ENCODE measurements at regions not wholly inside any gene's neighbourhood (a gene's known extent, or its start where the extent isn't known, plus 50 kb on each side); places are given as distances from the start of the nearest gene placed in this dataset.

DNA sequence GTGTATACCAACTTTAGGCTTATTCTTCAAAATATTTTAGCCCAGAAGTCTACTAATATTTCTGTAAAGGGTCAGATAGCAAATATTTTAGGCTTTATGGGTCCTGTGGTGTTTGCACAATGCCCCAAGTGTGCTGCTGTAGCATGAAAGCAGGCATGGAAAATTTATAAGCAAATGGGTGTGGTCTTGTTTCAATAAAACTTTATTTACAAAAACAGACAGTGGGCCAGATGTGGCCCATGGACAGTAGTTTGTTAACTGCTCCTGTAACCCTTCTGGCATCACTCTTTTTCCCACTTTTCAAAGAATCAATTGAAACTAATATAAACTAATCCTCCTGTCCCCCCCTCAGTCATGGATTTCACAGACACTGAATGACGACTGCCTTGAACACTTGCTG, 410.7 kb downstream of the SHISA9 start:
- H3K9me3 ChIP-seq (ENCODE audit: control insufficient read depth in 4 of 4, low read length in 3 of 4): no peaks in the 10 kb centered on the region
- H3K9ac ChIP-seq (ENCODE audit: low read depth in 1 of 2, low read length in 2 of 2): no peak overlapping the region
- H3K36me3 ChIP-seq (ENCODE audit: control insufficient read depth in 4 of 4, insufficient read depth in 3 of 4, low read depth in 1 of 4, low read length in 3 of 4): peaks cover 0 to 3% (median 0%) of the 10 kb centered on the region in 4 donors
- H3K27me3 ChIP-seq (ENCODE audit: control insufficient read depth in 4 of 4, insufficient read depth in 4 of 4, low read length in 3 of 4): no peaks in the 10 kb centered on the region
- no peak overlapping the region for H3K27ac ChIP-seq (ENCODE audit: low read depth in 1 of 2, low read length in 2 of 2)
- DNase-seq (ENCODE audit: low spot score): no peak
- H3K4me1 ChIP-seq (ENCODE audit: control insufficient read depth in 4 of 4, insufficient read depth in 4 of 4, low read length in 3 of 4): no peaks in the 10 kb centered on the region
- WGBS: 97% methylated on average over 1 of the region's 1 CpG
- no peak overlapping the region for H3K4me3 ChIP-seq (ENCODE audit: low read depth in 1 of 3, low read length in 3 of 3)
- TF ChIP-seq RXRA (IDR thresholded peaks at IDR 0.05): no peak
- TF ChIP-seq EGR1 (IDR thresholded peaks at IDR 0.05; ENCODE audit: low read depth in 2 of 2): no peak
- TF ChIP-seq, protein P1, sequence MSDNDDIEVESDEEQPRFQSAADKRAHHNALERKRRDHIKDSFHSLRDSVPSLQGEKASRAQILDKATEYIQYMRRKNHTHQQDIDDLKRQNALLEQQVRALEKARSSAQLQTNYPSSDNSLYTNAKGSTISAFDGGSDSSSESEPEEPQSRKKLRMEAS (IDR thresholded peaks at IDR 0.05): no peak
- TF ChIP-seq, protein P2, sequence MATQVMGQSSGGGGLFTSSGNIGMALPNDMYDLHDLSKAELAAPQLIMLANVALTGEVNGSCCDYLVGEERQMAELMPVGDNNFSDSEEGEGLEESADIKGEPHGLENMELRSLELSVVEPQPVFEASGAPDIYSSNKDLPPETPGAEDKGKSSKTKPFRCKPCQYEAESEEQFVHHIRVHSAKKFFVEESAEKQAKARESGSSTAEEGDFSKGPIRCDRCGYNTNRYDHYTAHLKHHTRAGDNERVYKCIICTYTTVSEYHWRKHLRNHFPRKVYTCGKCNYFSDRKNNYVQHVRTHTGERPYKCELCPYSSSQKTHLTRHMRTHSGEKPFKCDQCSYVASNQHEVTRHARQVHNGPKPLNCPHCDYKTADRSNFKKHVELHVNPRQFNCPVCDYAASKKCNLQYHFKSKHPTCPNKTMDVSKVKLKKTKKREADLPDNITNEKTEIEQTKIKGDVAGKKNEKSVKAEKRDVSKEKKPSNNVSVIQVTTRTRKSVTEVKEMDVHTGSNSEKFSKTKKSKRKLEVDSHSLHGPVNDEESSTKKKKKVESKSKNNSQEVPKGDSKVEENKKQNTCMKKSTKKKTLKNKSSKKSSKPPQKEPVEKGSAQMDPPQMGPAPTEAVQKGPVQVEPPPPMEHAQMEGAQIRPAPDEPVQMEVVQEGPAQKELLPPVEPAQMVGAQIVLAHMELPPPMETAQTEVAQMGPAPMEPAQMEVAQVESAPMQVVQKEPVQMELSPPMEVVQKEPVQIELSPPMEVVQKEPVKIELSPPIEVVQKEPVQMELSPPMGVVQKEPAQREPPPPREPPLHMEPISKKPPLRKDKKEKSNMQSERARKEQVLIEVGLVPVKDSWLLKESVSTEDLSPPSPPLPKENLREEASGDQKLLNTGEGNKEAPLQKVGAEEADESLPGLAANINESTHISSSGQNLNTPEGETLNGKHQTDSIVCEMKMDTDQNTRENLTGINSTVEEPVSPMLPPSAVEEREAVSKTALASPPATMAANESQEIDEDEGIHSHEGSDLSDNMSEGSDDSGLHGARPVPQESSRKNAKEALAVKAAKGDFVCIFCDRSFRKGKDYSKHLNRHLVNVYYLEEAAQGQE (IDR thresholded peaks at IDR 0.05): no peak
- TF ChIP-seq FOXA1 (IDR thresholded peaks at IDR 0.05): no peak
- no peak for TF ChIP-seq YY1 (IDR thresholded peaks at IDR 0.05)
- no peak for TF ChIP-seq HNF4A (conservative IDR thresholded peaks at IDR 0.05)
- TF ChIP-seq RAD21 (IDR thresholded peaks at IDR 0.05): no peak

DNA sequence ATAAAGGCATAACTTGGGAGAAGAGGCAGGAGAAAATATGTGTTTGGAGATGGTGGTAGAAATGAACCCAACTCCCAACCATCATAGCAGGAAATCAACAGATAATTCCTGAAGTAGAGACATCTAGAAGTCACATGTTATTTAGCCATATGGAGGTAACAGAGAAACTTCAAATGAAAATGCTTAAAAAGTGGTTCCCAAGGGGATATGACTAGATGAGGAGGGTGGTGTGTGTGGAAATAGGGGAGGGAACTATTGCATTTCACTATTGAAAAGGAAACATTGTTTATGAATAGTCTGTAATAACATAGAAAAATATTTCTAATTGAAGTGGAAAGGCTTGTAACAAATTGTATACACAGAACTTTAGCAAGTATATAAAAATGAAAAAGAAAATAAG, 412.0 kb downstream of the SHISA9 start:
- TF ChIP-seq, protein P3, sequence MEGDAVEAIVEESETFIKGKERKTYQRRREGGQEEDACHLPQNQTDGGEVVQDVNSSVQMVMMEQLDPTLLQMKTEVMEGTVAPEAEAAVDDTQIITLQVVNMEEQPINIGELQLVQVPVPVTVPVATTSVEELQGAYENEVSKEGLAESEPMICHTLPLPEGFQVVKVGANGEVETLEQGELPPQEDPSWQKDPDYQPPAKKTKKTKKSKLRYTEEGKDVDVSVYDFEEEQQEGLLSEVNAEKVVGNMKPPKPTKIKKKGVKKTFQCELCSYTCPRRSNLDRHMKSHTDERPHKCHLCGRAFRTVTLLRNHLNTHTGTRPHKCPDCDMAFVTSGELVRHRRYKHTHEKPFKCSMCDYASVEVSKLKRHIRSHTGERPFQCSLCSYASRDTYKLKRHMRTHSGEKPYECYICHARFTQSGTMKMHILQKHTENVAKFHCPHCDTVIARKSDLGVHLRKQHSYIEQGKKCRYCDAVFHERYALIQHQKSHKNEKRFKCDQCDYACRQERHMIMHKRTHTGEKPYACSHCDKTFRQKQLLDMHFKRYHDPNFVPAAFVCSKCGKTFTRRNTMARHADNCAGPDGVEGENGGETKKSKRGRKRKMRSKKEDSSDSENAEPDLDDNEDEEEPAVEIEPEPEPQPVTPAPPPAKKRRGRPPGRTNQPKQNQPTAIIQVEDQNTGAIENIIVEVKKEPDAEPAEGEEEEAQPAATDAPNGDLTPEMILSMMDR (IDR thresholded peaks at IDR 0.05; ENCODE audit: low read depth, low read length, missing input control): no peak
- TF ChIP-seq, protein P2 (IDR thresholded peaks at IDR 0.05): no peak
- TF ChIP-seq TAF1 (conservative IDR thresholded peaks at IDR 0.05) (no peak), EGR1 (IDR thresholded peaks at IDR 0.05; ENCODE audit: low read depth in 2 of 2) (no peak), RXRA (IDR thresholded peaks at IDR 0.05) (no peak), YY1 (IDR thresholded peaks at IDR 0.05) (no peak), RAD21 (IDR thresholded peaks at IDR 0.05) (no peak), FOXA1 (IDR thresholded peaks at IDR 0.05) (no peak), GABPA (IDR thresholded peaks at IDR 0.05 in 1 of 2, conservative IDR thresholded peaks at IDR 0.05 in 1 of 2) (no peak), SP1 (IDR thresholded peaks at IDR 0.05) (no peak)
- TF ChIP-seq, protein P1 (IDR thresholded peaks at IDR 0.05): no peak
- no peaks in the 10 kb centered on the region for H3K4me1 ChIP-seq (ENCODE audit: control insufficient read depth in 4 of 4, insufficient read depth in 4 of 4, low read length in 3 of 4)
- no peak overlapping the region for H3K27ac ChIP-seq (ENCODE audit: low read depth in 1 of 2, low read length in 2 of 2)
- H3K36me3 ChIP-seq (ENCODE audit: control insufficient read depth in 4 of 4, insufficient read depth in 3 of 4, low read depth in 1 of 4, low read length in 3 of 4): peaks cover 0 to 3% (median 0%) of the 10 kb centered on the region in 4 donors
- DNase-seq (ENCODE audit: low spot score): no peak
- H3K9me3 ChIP-seq (ENCODE audit: control insufficient read depth in 4 of 4, low read length in 3 of 4): no peaks in the 10 kb centered on the region
- no peak overlapping the region for H3K9ac ChIP-seq (ENCODE audit: low read depth in 1 of 2, low read length in 2 of 2)
- H3K27me3 ChIP-seq (ENCODE audit: control insufficient read depth in 4 of 4, insufficient read depth in 4 of 4, low read length in 3 of 4): no peaks in the 10 kb centered on the region
- H3K4me3 ChIP-seq (ENCODE audit: low read depth in 1 of 3, low read length in 3 of 3): no peak overlapping the region

All from liver (tissue), 8 donors.